ENCODE measurements at regions not wholly inside any gene's neighbourhood (a gene's known extent, or its start where the extent isn't known, plus 50 kb on each side); places are given as distances from the start of the nearest gene placed in this dataset.

DNA sequence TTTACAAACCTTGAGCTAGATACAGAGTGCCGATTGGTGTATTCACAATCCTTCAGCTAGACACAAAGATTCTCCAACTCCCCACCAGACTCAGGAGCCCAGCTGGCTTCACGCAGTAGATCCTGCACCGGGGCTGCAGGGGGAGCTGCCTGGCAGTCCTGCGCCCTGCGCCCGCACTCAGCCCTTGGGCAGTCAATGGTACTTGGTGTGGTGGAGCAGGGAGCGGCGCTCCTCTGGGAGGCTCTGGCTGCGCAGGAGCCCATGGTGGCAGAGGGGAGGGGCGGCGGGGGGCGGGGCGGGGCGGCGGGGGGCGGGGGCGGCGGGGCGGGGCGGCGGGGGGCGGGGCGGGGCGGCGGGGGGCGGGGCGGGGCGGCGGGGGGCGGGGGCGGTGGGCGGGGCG, 923.4 kb downstream of the SOCS6 start:
- Histone ChIP-seq H3K27ac (no peak overlapping the region), H3K4me3 (no peak overlapping the region)

DNA sequence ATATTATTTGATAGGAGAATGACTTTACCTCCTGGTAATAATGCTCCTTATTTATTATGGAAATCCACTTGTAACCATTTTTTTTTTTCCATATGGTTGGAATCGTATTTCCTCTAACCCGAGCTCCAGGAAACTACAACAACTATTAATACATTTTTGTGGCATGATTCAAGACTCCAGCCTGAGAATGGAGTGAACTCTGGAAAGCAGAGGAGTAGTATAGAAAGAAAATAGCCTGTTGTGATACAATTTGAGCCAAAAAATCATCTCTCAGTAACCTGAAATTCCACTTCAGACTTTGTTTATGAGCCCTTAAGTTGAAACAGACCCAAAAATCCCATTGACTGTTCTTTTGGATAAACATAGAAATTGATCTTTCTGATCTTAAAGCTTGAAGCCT, 921.1 kb downstream of the SOCS6 start:
- Histone ChIP-seq H3K27ac (no peak overlapping the region), H3K4me3 (no peak overlapping the region)

DNA sequence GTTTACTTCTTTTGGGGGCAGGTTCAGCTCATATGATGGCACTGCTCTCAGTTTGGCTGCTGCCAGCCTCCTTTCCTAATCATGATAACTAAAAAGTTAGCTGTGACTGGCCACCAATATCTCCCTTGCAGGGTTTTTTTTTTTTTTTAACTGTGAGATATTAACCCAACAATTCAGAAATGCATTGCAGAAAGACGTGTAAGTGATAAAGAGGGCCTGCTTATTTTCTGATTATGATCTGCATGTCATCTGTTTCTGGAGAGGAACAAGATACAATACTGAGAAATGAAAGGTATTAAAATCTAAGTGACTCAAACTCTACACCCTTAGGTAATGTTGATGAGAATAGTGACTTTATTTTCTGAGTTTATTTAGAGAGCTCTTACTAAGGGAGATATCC, 905.6 kb downstream of the SOCS6 start:
- no peak overlapping the region for H3K4me3 ChIP-seq
- no peak overlapping the region for H3K27ac ChIP-seq

DNA sequence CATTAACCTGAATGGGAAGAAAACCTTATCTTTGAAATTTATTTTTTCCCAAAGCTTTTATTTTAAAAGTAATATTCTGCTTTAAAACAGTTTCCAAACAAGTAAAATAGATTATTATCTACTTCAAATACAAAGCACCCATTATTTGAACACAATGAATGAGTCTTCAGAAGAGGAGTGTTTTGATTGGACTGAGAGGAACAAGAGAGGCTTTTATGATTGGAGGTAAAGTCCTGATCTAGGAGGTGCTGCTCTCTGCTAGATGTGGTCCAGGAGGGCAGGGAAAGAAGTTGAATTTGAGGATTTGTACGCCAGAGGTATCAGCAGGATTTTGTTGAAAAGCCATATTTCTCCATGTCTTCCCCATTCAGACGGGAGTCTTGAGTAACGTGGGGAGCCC, 900.7 kb downstream of the SOCS6 start:
- H3K27ac ChIP-seq, result no peak overlapping the region

DNA sequence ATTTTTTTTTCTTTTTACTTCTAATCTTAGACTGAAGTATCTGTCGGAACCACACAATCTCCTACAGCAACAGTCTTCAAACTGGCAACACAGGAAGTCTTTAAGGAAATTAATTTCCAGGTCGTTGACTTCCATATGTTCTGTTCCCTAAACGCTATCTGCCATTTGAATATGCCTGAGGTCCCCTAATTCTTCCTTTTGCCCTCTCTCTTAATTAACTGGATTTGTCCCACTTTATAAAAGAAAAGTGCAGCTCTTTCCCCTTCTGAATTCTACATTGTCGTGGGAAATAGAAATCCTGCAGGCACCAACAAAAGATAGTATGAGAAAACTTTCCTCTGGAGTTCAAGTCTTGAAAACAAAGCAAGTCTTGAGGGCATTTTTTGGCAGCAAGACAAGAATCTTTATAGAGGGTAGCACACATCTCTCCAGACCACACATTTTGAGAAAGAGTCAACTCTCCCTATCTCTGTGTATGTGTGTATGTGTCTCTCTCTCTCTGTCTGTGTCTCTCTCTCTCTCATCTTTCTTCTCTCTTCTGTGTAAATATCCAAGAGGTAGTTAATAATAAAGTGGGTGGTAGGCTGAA, 879.8 kb downstream of the SOCS6 start:
- Histone ChIP-seq H3K4me3 (no peak overlapping the region), H3K27ac (no peak overlapping the region)

More for the DNA sequence above, 900.7 kb downstream of the SOCS6 start:
- no peak overlapping the region for H3K4me3 ChIP-seq

DNA sequence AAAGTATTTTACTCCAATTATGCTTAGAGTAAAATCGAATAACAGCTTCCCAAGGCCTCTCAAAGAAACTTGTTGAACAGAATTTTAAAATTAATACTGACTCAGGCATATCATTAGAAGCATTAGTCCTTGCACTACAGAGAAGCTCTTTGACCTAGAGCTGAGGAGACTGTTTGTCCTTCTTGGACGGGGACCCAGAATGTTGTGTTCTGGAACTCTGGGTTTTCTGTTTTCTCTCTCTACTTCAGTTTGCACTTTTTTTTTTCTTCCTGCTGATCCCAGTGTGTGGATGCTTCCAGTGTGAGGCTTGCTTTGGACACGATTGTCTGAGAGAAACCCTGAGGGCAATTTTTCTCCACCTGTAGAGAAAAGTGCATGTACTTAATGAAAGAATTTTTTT, 847.6 kb downstream of the SOCS6 start:
- Histone ChIP-seq H3K4me3 (no peak overlapping the region), H3K27ac (no peak overlapping the region)

DNA sequence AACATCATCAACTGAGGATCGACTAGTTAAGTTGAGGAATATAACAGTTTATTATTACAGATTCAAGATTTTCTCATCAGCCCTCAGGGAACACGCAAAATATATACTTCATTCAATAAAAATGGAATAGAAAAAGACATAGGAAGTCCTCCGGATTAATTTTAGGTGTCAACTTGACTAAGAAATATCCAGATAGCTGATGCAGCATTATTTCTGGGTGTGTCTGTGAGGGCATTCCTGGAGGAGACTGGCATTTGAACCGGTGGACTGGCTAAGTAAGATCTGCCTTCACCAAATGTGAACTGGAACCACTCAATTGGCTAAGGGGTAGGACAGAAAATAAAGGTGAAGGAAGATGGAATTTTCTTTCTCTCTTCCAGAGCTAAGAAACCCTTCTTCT, 845.3 kb downstream of the SOCS6 start:
- Histone ChIP-seq H3K27ac (no peak overlapping the region), H3K4me3 (no peak overlapping the region)

DNA sequence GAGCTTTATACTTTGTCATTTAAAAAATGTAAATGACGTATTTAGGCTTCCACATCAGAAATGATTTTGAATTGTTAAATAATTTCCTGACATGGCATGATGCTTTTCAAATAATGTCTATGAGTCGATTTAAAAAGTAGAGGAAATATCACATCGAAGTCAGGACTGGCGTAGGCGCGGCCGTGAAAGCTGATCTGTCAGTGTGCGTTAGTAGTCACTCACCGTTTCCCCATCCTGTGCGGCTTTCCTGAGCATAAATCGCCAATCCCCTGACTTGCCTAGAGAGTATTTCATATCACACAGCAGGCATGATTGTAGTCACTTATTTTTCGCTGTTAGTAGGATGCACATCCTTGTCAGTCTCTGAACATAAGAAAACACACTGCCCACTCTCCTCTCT, 843.1 kb downstream of the SOCS6 start:
- no peak overlapping the region for H3K4me3 ChIP-seq
- H3K27ac ChIP-seq, result no peak overlapping the region

DNA sequence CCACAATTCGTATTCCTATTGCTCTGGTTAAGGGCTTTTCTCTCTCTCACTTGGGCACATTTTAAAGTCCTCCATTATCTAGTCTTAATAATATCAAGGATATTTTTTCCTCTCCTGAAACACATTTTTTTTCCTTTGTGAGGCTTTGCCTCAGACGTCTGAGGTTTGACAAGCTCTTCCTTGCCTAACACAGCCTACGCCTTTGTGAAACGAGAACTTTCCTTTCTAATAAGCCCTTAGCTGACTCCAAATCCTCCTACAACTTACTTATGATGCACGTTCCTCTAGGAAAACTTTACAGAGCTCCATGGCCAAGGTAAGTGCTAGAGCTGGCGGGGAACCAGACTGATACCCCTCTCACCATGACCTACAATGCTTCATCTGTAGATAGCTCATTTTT, 841.5 kb downstream of the SOCS6 start:
- Histone ChIP-seq H3K27ac (no peak overlapping the region), H3K4me3 (no peak overlapping the region)

DNA sequence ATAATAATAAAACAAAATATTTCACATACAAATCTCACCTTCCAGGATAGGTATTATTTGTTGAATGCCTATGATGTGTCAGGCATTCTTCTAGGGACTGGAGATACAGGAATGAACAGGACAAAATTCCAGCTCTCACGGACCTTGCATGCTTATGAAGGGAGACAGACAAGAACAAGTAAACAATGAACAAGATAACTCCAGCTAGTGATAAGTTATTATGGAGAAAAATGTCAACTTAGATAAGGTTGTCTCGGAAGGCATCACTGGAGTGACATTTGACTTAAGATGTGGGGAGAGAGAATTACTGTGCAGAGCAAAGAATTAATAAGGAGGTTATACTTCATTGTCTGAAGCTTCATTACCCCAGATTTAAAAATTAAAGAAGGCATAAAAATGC, 836.7 kb downstream of the SOCS6 start:
- no peak overlapping the region for H3K27ac ChIP-seq

DNA sequence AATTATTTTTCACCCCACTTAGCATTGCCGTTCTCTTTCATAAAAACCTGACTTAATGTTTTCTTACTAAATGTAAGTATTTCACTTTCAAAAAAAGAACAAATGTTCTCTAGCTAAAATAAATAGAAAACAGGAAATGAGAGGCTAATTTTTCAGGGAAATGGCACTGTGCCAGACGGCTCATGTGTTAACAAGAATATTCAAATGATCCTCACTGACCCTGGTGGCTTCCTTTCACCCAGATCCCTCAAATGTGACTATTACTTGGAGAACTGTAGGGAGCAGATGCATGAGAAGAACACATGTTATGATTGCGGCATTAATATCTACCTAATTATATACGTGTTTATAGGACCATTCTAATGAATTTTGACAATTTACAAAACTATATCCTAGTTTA, 827.7 kb downstream of the SOCS6 start:
- H3K4me3 ChIP-seq, result no peak overlapping the region
- H3K27ac ChIP-seq, result no peak overlapping the region

More for the DNA sequence above, 836.7 kb downstream of the SOCS6 start:
- no peak overlapping the region for H3K4me3 ChIP-seq

DNA sequence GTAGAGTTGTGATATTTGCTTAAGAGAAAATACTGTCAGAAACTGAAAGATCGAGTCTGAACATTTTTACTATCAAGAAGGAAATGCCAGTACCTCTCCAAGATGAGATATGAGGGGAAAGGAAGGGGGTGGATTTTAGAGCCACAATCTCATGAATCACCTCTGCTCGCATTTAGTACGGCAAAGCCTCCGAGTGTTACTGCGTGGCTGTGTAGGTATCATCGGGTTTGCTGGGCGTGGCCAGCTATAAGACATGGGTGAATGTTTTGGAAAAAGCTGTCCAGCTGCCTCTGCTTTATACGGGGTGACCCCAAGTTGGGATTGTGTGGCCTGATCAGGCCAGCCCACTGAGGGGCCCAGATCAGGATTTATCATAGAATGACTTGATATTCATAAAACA, 826.4 kb downstream of the SOCS6 start:
- H3K27ac ChIP-seq, result no peak overlapping the region
- H3K4me3 ChIP-seq, result no peak overlapping the region

DNA sequence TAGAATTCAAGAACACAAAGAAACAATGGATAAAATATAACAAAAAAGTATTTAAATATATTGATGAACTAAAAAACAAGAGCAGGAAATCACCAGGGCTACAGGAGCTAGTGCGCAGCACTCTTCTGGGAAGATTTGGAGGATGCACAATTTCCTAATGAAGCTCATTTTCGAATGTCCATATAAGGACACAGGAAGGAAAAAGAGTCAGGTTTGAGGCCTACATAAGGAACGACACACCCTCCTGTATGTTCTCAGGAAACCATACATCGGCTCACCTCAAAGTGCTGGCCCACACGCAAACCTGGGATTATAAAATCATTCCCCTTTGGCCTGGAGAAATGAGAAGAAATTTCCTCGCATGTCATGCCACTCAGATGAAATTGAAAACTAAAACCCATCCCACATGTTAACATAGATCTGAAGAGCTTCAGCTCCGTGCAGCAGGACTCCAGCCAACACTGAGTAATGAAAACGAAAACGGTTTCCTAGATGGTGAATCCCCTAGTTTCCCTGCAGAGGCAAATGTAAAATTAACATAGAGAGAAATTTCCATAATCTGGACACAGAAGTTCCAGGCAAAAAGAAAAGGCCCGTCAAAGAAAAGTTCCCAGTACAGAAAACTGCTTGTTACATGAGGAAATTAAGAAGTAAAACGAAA, 825.8 kb downstream of the SOCS6 start:
- Histone ChIP-seq H3K27ac (no peak overlapping the region), H3K4me3 (no peak overlapping the region)

DNA sequence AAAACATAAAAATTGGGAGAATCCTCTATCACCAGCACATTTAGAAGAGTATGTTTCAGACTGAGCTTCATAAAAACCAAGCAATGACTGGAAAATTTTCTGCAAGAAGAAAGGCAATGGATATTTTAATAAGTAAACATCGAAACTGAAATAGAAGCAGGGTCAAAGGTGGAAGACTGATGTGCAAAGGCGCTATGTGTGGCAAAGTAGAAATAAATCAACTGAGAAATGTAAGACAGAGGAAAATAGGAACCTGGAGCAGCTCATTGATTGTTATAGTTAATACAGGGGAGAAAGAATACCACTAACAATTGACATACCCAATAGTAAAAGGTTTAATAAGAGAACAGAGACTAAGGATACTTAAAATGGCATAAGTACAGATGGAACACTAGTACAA, 818.4 kb downstream of the SOCS6 start:
- Histone ChIP-seq H3K4me3 (no peak overlapping the region), H3K27ac (no peak overlapping the region)

DNA sequence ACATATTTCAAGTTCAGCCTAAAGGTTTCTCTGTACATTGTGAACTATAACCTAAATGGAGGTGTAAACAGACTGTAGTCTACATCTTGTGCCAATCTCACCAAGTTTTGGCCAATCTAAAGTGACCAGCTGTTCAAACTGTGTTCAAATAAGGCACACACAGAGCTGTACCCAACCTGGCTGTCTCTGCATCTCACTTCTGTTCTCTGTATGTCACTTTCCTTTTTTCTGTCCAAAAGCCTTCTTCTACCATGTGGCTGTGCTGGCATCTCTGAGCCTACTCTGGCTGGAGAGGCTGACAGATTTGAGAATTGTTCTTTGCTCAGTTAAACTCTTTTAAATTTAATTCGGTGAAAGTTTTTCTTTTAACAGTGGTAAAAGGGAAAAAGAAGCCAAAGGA, 817.9 kb downstream of the SOCS6 start:
- H3K27ac ChIP-seq, result no peak overlapping the region
- no peak overlapping the region for H3K4me3 ChIP-seq

DNA sequence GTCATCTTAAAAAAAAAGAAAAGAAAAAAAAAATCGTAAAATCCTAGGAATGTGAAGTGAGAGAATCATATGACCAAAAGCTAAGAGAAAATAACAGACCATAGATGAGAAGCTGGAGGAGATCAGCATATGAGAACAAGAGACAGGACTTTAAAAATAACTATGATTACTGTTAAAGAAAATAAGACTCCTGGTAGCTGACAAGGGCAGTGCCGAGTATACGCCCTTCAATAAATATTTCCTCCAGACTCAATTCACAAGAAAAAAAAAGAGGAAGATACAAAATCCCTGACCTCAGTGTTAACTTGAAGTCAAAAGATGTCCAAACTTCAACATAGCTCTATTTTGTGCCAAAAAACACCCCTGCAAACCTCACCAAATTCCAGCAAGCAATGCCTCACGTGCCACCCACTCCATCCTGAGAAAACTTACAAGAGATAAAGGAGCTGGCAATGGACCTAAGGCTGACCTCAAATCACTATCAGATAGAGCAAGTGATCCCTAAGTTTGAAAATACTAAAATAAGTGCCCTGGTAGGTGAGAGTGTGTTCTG, 817.2 kb downstream of the SOCS6 start:
- Histone ChIP-seq H3K4me3 (no peak overlapping the region), H3K27ac (peak overlapping the region in 1 of 21 experiments; percentile 39)

DNA sequence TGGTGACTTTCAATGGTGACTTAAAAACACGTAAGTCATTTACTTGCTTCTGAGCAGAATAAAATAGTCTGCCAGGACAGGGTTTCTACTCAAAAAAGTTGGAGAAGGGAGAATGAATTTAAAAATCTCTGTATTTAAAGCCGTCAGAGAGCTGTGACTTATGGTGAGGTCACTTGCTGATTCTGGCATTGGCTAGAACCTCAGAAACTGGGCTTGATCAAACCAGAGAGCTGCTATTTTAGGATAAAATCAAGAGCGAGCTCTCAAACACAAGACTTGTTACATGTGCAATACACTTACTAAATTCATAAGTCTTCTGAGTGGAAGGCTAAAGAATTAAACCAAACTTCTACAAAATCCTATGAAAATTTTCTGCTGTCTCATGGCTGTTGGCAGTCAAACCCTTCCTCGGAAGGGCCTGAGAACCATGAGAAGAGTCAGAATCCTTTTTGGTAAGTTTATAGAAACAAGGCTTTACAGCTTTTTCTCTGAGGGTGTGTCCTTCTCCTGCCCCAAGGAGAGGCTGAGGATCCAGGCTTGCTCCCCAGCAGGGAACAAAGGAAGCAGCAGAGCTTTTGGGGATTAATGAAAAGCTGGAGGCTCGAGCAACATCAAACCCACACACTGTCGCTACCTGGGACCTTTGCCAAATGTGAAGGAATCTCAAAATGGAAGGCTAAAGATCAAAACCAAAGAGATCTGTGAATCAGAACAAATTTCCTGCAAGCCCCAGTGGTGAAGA, 816.4 kb downstream of the SOCS6 start:
- H3K27ac ChIP-seq, result peak overlapping the region in 2 of 21 experiments; percentile 32 to 39
- H3K4me3 ChIP-seq, result no peak overlapping the region

DNA sequence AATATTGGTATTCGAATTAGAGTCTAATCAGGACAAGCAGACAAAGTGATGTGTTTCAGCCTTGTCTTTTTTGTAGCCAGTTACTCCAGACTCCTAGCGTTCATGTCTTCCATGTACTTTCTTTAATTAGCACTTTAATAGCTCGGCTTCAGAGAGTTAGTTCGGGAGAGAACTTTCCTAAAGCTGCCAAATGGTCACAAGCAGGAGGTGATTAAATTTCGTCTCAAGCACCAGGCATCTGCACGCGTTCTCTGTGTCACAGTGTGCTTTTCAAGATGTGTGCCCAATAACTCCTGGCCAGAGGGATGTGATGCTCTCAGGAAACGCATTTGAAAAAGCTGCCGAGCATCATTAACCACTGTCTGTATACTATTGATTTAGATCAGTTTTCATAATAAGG, 790.8 kb downstream of the SOCS6 start:
- no peak overlapping the region for H3K4me3 ChIP-seq
- H3K27ac ChIP-seq, result no peak overlapping the region

DNA sequence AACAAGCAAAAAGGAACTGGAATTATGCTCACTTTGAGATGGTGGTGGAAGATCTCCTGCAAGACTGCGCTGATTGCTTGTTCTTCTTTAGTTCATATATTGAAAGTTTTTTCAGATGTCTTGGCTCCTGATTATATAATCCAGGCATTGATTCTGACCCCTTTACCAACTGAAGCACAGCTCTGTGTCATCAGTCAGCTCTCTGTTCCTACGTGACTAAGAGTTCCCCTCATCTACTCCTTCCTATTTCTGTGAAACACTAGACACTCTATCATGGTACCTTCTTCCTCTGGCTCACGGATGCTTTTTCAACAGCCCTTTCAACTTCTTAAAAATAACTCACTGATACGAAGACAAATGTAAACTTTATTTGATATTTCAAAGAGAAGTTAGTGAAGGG, 788.6 kb downstream of the SOCS6 start:
- H3K27ac ChIP-seq, result no peak overlapping the region
- H3K4me3 ChIP-seq, result no peak overlapping the region

DNA sequence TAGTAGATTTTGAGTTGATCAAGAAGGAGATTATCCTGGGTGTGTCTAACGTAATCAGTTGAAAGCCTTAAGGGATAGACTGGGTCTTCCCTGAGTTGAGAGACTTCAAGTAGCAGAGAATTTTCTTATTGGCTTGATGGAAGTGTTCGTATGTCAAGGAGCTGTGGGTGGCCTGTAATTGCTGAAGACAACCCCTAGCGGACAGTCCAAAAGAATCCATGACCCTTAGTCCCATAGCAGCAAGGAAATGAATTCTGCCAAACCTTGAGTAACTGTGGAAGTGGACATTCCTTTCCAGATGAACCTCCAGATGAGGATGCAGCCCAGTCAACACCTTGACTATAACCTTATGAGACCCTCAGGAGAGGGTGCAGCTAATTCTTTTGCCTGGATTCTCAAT, 786.3 kb downstream of the SOCS6 start:
- H3K27ac ChIP-seq, result no peak overlapping the region
- no peak overlapping the region for H3K4me3 ChIP-seq

DNA sequence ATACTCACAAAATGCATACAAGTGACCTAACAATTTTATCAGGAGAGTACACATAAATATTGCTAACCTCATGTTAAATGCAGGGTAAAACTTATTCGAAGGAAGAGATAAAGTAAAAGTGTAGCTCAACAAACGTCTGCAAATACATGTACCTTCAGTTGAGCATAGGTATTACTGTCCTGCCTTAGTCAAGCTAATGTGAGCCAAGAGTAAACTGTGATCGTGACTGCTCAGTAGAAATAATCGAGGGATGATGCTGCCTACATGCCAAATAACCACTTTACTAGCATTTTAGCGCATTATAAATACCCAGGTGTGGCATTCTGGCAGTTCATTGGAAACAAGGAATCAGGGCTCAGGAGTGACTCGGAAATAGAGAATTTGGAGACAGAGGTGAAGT, 779.5 kb downstream of the SOCS6 start:
- Histone ChIP-seq H3K27ac (no peak overlapping the region), H3K4me3 (no peak overlapping the region)

Measured in skin epidermis (tissue), 12 donors.